PC-3 (cell line): ENCODE measurements at regions not wholly inside any gene's neighbourhood (a gene's known extent, or its start where the extent isn't known, plus 50 kb on each side); places are given as distances from the start of the nearest gene placed in this dataset.

Source experiments
- ATAC-seq: fragments of 200-7000 bp; cut with Tn5 transposase; 2 replicates; pipeline ENCODE4 v1.9.1; 2020; ENCODE audit warnings: mild to moderate bottlenecking, moderate library complexity
- BruUV-seq: library from RNA; stranded (reverse); fragments of 400-500 nt; replicated peaks from 2 replicates; lab custom pipeline; 2021; lab: Mats Ljungman, UMichigan
- CTCF ChIA-PET: fragments of 300-600 bp; sonication (Branson Sonifier 250); formaldehyde crosslinking; loops from one replicate; lab custom pipeline; 2022; ENCODE audit warnings: antibody characterized with exemption; lab: Charles Lee
- POLR2A ChIA-PET: fragments of 300-600 bp; sonication (Branson Sonifier 250); formaldehyde crosslinking; loops from one replicate; lab custom pipeline; 2022; ENCODE audit warnings: antibody characterized with exemption; ENCODE audit not compliant: unreplicated experiment; lab: Charles Lee
- DNase-seq: peaks from one replicate; pipeline ENCODE4 v3.0.0-alpha.2; 2015
- H2AFZ ChIP-seq: fragments of 300-600 bp; sonication (generic); 2 replicates; pipeline ENCODE4 v1.6.0; 2016; ENCODE audit warnings: antibody characterized with exemption, low read length
- H3F3A ChIP-seq: fragments of 300-600 bp; sonication (generic); one replicate; pipeline ENCODE4 v1.6.0; 2017; ENCODE audit warnings: antibody characterized with exemption, low read length, control low read depth, mild to moderate bottlenecking; ENCODE audit not compliant: unreplicated experiment
- H3K27ac ChIP-seq: fragments of 300-600 bp; sonication (generic); 2 replicates; pipeline ENCODE4 v1.5.1; 2016; ENCODE audit warnings: mild to moderate bottlenecking, low read length
- H3K27me3 ChIP-seq: fragments of 300-600 bp; sonication (generic); 2 replicates; pipeline ENCODE4 v1.6.1; 2016; ENCODE audit warnings: low read length, mixed read lengths
- H3K36me3 ChIP-seq: fragments of 300-600 bp; sonication (generic); 2 replicates; pipeline ENCODE4 v1.6.1; 2016; ENCODE audit warnings: low read depth, mixed run types, low read length, mixed read lengths
- H3K4me1 ChIP-seq: fragments of 300-600 bp; sonication (generic); 2 replicates; pipeline ENCODE4 v1.5.1; 2016; ENCODE audit warnings: low read length; ENCODE audit not compliant: insufficient read depth
- H3K4me2 ChIP-seq: fragments of 300-600 bp; sonication (generic); 2 replicates; pipeline ENCODE4 v1.6.0; 2016; ENCODE audit warnings: low read length
- H3K4me3 ChIP-seq: fragments of 300-600 bp; sonication (generic); 2 replicates; pipeline ENCODE4 v1.5.1; 2016; ENCODE audit warnings: mild to moderate bottlenecking, low read length, mixed read lengths
- H3K79me2 ChIP-seq: fragments of 300-600 bp; sonication (generic); 2 replicates; pipeline ENCODE4 v1.6.1; 2017; ENCODE audit warnings: low read length, mixed read lengths
- H3K9ac ChIP-seq: fragments of 300-600 bp; sonication (generic); 2 replicates; pipeline ENCODE4 v1.6.0; 2016; ENCODE audit warnings: mild to moderate bottlenecking, low read length
- H3K9me2 ChIP-seq: fragments of 300-600 bp; sonication (generic); replicated peaks from 2 replicates; pipeline ENCODE4 v1.6.1; 2016; ENCODE audit warnings: mixed run types, low read length, mixed read lengths
- H3K9me3 ChIP-seq: fragments of 300-600 bp; sonication (generic); 2 replicates; pipeline ENCODE4 v1.6.1; 2016; ENCODE audit warnings: low read length, mixed read lengths
- H4K20me1 ChIP-seq: fragments of 300-600 bp; sonication (generic); 2 replicates; pipeline ENCODE4 v1.6.1; 2016; ENCODE audit warnings: low read length, mixed read lengths
- CTCF ChIP-seq: fragments of 300-600 bp; sonication (generic); conservative IDR thresholded peaks from 2 replicates; pipeline ENCODE4 v1.5.1; 2017; ENCODE audit warnings: antibody characterized with exemption, low read depth, mild to moderate bottlenecking, low read length
- EZH2 ChIP-seq: fragments of 300-600 bp; sonication (generic); IDR thresholded peaks from one replicate; pipeline ENCODE4 v1.6.1; 2017; ENCODE audit warnings: antibody characterized with exemption, mild to moderate bottlenecking, low read length; ENCODE audit not compliant: unreplicated experiment
- EZH2phosphoT487 ChIP-seq: fragments of 300-600 bp; sonication (generic); IDR thresholded peaks from 2 replicates; pipeline ENCODE4 v1.6.1; 2018; ENCODE audit warnings: mild to moderate bottlenecking, antibody characterized with exemption, low read length, borderline replicate concordance
- intact Hi-C: fragments of 100-400 bp; cut with micrococcal nuclease; formaldehyde crosslinking; loops from 2 replicates; pipeline ENCODE4 v1.9.0; 2023

- no peaks in the 10 kb centered on the region for H3K36me3 ChIP-seq
- no peaks in the 10 kb centered on the region for H3K9me3 ChIP-seq
- no peaks in the 10 kb centered on the region for H3K9me2 ChIP-seq
- ChIA-PET POLR2A (no interaction called here), CTCF (no interaction called here)
- H3K4me3 ChIP-seq, result no peak overlapping the region
- H3K27me3 ChIP-seq, result no peaks in the 10 kb centered on the region
- H3K9ac ChIP-seq, result no peak overlapping the region
- ATAC-seq, result no peak
- no peak overlapping the region for H3K4me2 ChIP-seq
- no peak overlapping the region for H2AFZ ChIP-seq
- TF ChIP-seq CTCF (no peak), EZH2 (no peak), EZH2phosphoT487 (no peak)
- no peaks in the 10 kb centered on the region for H3F3A ChIP-seq
- peaks cover 8% of the 10 kb centered on the region for H3K4me1 ChIP-seq
- DNase-seq, result no peak
- no peaks in the 10 kb centered on the region for H3K79me2 ChIP-seq
- intact Hi-C loops, result no loop called here
- no peaks in the 10 kb centered on the region for H4K20me1 ChIP-seq
- H3K27ac ChIP-seq, result no peak overlapping the region
- BruUV-seq, result no TSS peak
Observed at GRCh38 chr13:64808704-64809103, 2421.4 kb downstream of the PCDH9 start.

GRCh38 chr13:64801768-64802167 lies 2428.4 kb downstream of the PCDH9 start:
- DNase-seq (no peak), ATAC-seq (no peak)
- Histone ChIP-seq H3K9ac (no peak overlapping the region), H3K9me3 (no peaks in the 10 kb centered on the region), H3K4me2 (no peak overlapping the region), H3K9me2 (no peaks in the 10 kb centered on the region), H4K20me1 (no peaks in the 10 kb centered on the region), H3F3A (no peaks in the 10 kb centered on the region), H3K79me2 (no peaks in the 10 kb centered on the region), H3K27me3 (no peaks in the 10 kb centered on the region), H3K36me3 (no peaks in the 10 kb centered on the region), H2AFZ (no peak overlapping the region), H3K27ac (no peak overlapping the region), H3K4me3 (no peak overlapping the region), H3K4me1 (no peaks in the 10 kb centered on the region)
- intact Hi-C loops, result no loop called here
- ChIA-PET CTCF (no interaction called here), POLR2A (no interaction called here)
- TF ChIP-seq EZH2 (no peak), CTCF (no peak)
- BruUV-seq, result no TSS peak

- Histone ChIP-seq H3K4me2 (no peak overlapping the region), H3K27me3 (no peaks in the 10 kb centered on the region), H3F3A (no peaks in the 10 kb centered on the region), H3K4me3 (no peak overlapping the region), H3K9me2 (no peaks in the 10 kb centered on the region), H3K9me3 (no peaks in the 10 kb centered on the region), H3K79me2 (no peaks in the 10 kb centered on the region), H3K9ac (no peak overlapping the region), H3K4me1 (no peaks in the 10 kb centered on the region), H3K27ac (no peak overlapping the region), H4K20me1 (no peaks in the 10 kb centered on the region), H3K36me3 (no peaks in the 10 kb centered on the region), H2AFZ (no peak overlapping the region)
- intact Hi-C loops, result no loop called here
- no TSS peak for BruUV-seq
- ChIA-PET CTCF (no interaction called here), POLR2A (no interaction called here)
- ATAC-seq (no peak), DNase-seq (no peak)
- TF ChIP-seq EZH2phosphoT487, result no peak
- TF ChIP-seq EZH2, result no peak
- TF ChIP-seq CTCF, result no peak
Observed at GRCh38 chr13:64798422-64798821, 2431.7 kb downstream of the PCDH9 start.
